HEK293 (cell line): ENCODE measurements at regions not wholly inside any gene's neighbourhood (a gene's known extent, or its start where the extent isn't known, plus 50 kb on each side); places are given as distances from the start of the nearest gene placed in this dataset.

ENCODE experiments used
- CTCF ChIA-PET: fragments of 350-600 bp; formaldehyde crosslinking; extraction: SDS; loops from one replicate; lab custom pipeline; 2021; ENCODE audit warnings: antibody characterized with exemption; lab: Yijun Ruan, JAX
- POLR2A ChIA-PET: fragments of 300-600 bp; formaldehyde crosslinking; extraction: SDS; loops from one replicate; lab custom pipeline; 2020; ENCODE audit warnings: antibody characterized with exemption, inconsistent platforms; lab: Yijun Ruan, JAX
- H3K27ac ChIP-seq: fragments of 200-500 bp; sonication (Bioruptor generic); 2 replicates; pipeline ENCODE4 v1.5.1; 2014; ENCODE audit warnings: low read depth, low read length, control low read depth, inconsistent platforms; ENCODE audit errors: extremely low read depth
- H3K36me3 ChIP-seq, 2 experiments: fragments of 200-500 bp in 1 of 2; sonication (Bioruptor generic) in 1 of 2; 1 replicate in 1 of 2; 2 replicates in 1 of 2; pipeline ENCODE4 v1.5.1; 2014 to 2017; ENCODE audit warnings: inconsistent platforms in 2 of 2, low read length in 2 of 2; ENCODE audit not compliant: control insufficient read depth in 2 of 2, insufficient read depth in 1 of 2
- H3K4me1 ChIP-seq: fragments of 200-500 bp; sonication (Bioruptor generic); 2 replicates; pipeline ENCODE4 v1.5.1; 2014; ENCODE audit warnings: mild to moderate bottlenecking, low read length, inconsistent platforms; ENCODE audit not compliant: control insufficient read depth, insufficient read depth
- H3K4me3 ChIP-seq: 2 replicates; pipeline ENCODE4 v1.5.1; 2011; ENCODE audit warnings: low read depth, mild to moderate bottlenecking, control low read depth, low read length, moderate library complexity
- H3K9me3 ChIP-seq: fragments of 200-500 bp; sonication (Bioruptor generic); 2 replicates; pipeline ENCODE4 v1.5.1; 2014; ENCODE audit warnings: low read depth, low read length, inconsistent platforms; ENCODE audit not compliant: control insufficient read depth, insufficient read depth
- BCL11B ChIP-seq: fragments of 450-650 bp; formaldehyde crosslinking; IDR thresholded peaks from 2 replicates; pipeline ENCODE4 v1.5.1; 2016; ENCODE audit warnings: low read depth, missing biosample characterization, missing genetic modification characterization
- KLF1 ChIP-seq: fragments of 450-650 bp; formaldehyde crosslinking; IDR thresholded peaks from 2 replicates; pipeline ENCODE4 v1.5.1; 2016; ENCODE audit warnings: missing biosample characterization, missing genetic modification characterization
- MZF1 ChIP-seq: fragments of 450-650 bp; formaldehyde crosslinking; IDR thresholded peaks from 2 replicates; pipeline ENCODE4 v1.5.1; 2017; ENCODE audit warnings: missing biosample characterization, missing genetic modification characterization, borderline replicate concordance
- SCRT1 ChIP-seq: fragments of 450-650 bp; formaldehyde crosslinking; IDR thresholded peaks from 2 replicates; pipeline ENCODE4 v1.5.1; 2016; ENCODE audit warnings: missing biosample characterization, missing genetic modification characterization, borderline replicate concordance
- SCRT2 ChIP-seq: fragments of 450-650 bp; formaldehyde crosslinking; IDR thresholded peaks from 2 replicates; pipeline ENCODE4 v1.5.1; 2016; ENCODE audit warnings: missing biosample characterization, missing genetic modification characterization
- TRIM28 ChIP-seq: IDR thresholded peaks from 2 replicates; pipeline ENCODE4 v1.6.1; 2011; ENCODE audit warnings: low read length, control low read depth, borderline replicate concordance
- ZFP3 ChIP-seq: fragments of 450-650 bp; formaldehyde crosslinking; IDR thresholded peaks from 2 replicates; pipeline ENCODE4 v1.5.1; 2016; ENCODE audit warnings: low read depth, missing biosample characterization, missing genetic modification characterization
- ZFP37 ChIP-seq: fragments of 450-650 bp; formaldehyde crosslinking; IDR thresholded peaks from 2 replicates; pipeline ENCODE4 v1.5.1; 2016; ENCODE audit warnings: missing biosample characterization, missing genetic modification characterization
- ZFP41 ChIP-seq: fragments of 450-650 bp; formaldehyde crosslinking; IDR thresholded peaks from 2 replicates; pipeline ENCODE4 v1.5.1; 2016; ENCODE audit warnings: missing biosample characterization, missing genetic modification characterization, borderline replicate concordance
- ZNF202 ChIP-seq: fragments of 450-650 bp; formaldehyde crosslinking; IDR thresholded peaks from 2 replicates; pipeline ENCODE4 v1.5.1; 2016; ENCODE audit warnings: missing biosample characterization, missing genetic modification characterization, borderline replicate concordance
- ZNF221 ChIP-seq: fragments of 450-650 bp; formaldehyde crosslinking; IDR thresholded peaks from 2 replicates; pipeline ENCODE4 v1.5.1; 2017; ENCODE audit warnings: missing biosample characterization, missing genetic modification characterization, borderline replicate concordance
- ZNF274 ChIP-seq, 2 experiments: fragments of 200-500 bp in 1 of 2; fragments of 450-650 bp in 1 of 2; sonication (Bioruptor generic) in 1 of 2; formaldehyde crosslinking in 1 of 2; IDR thresholded peaks; 2 replicates each; pipeline versions ENCODE4 v1.5.1 to v1.6.1; 2014 to 2016; ENCODE audit warnings: borderline replicate concordance in 1 of 2, inconsistent platforms in 1 of 2, low read length in 1 of 2, missing biosample characterization in 1 of 2, missing genetic modification characterization in 1 of 2
- ZNF335 ChIP-seq: fragments of 450-650 bp; formaldehyde crosslinking; conservative IDR thresholded peaks from 2 replicates; pipeline ENCODE4 v1.5.1; 2016; ENCODE audit warnings: missing biosample characterization, missing genetic modification characterization
- ZNF350 ChIP-seq: fragments of 450-650 bp; formaldehyde crosslinking; IDR thresholded peaks from 2 replicates; pipeline ENCODE4 v1.5.0; 2017; ENCODE audit warnings: missing biosample characterization, mild to moderate bottlenecking, missing genetic modification characterization
- ZNF354C ChIP-seq: fragments of 450-650 bp; formaldehyde crosslinking; IDR thresholded peaks from 2 replicates; pipeline ENCODE4 v1.5.1; 2016; ENCODE audit warnings: missing biosample characterization, missing genetic modification characterization, low read depth, borderline replicate concordance
- ZNF433 ChIP-seq: fragments of 450-650 bp; formaldehyde crosslinking; IDR thresholded peaks from 2 replicates; pipeline ENCODE4 v1.5.1; 2016; ENCODE audit warnings: missing biosample characterization, missing genetic modification characterization, low read depth
- ZNF449 ChIP-seq: fragments of 450-650 bp; formaldehyde crosslinking; IDR thresholded peaks from 2 replicates; pipeline ENCODE4 v1.5.1; 2017; ENCODE audit warnings: missing biosample characterization, mild to moderate bottlenecking, missing genetic modification characterization, moderate library complexity
- ZNF513 ChIP-seq: fragments of 450-650 bp; IDR thresholded peaks from 2 replicates; pipeline ENCODE4 v1.5.1; 2018; ENCODE audit warnings: missing biosample characterization, missing genetic modification characterization
- ZNF555 ChIP-seq: fragments of 450-650 bp; formaldehyde crosslinking; conservative IDR thresholded peaks from 2 replicates; pipeline ENCODE4 v1.5.1; 2017; ENCODE audit warnings: missing biosample characterization, mild to moderate bottlenecking, missing genetic modification characterization, inconsistent platforms
- ZNF629 ChIP-seq: fragments of 450-650 bp; formaldehyde crosslinking; IDR thresholded peaks from 2 replicates; pipeline ENCODE4 v1.5.1; 2017; ENCODE audit warnings: missing biosample characterization, missing genetic modification characterization
- ZNF639 ChIP-seq: fragments of 450-650 bp; formaldehyde crosslinking; IDR thresholded peaks from 2 replicates; pipeline ENCODE4 v1.5.1; 2016; ENCODE audit warnings: missing biosample characterization, missing genetic modification characterization
- ZNF776 ChIP-seq: fragments of 450-650 bp; formaldehyde crosslinking; IDR thresholded peaks from 2 replicates; pipeline ENCODE4 v1.5.0; 2017; ENCODE audit warnings: missing biosample characterization, missing genetic modification characterization, borderline replicate concordance
- ZNF830 ChIP-seq: fragments of 450-650 bp; IDR thresholded peaks from 2 replicates; pipeline ENCODE4 v1.5.0; 2018; ENCODE audit warnings: missing biosample characterization, missing genetic modification characterization, low read depth, mild to moderate bottlenecking, moderate library complexity
- ZSCAN16 ChIP-seq: fragments of 450-650 bp; formaldehyde crosslinking; IDR thresholded peaks from 2 replicates; pipeline ENCODE4 v1.5.1; 2016; ENCODE audit warnings: missing biosample characterization, missing genetic modification characterization
- ZSCAN5A ChIP-seq: fragments of 450-650 bp; formaldehyde crosslinking; IDR thresholded peaks from 2 replicates; pipeline ENCODE4 v1.5.1; 2016; ENCODE audit warnings: missing biosample characterization, missing genetic modification characterization

GRCh38 chr5:161023551-161023950 lies 171.5 kb upstream of the ATP10B start (continued):
- no peak for TF ChIP-seq ZNF639 (tag by site-specific recombination)
- no peak for TF ChIP-seq ZFP37 (tag by site-specific recombination)

GRCh38 chr5:161022151-161022550 lies 170.1 kb upstream of the ATP10B start:
- TF ChIP-seq TRIM28 (no peak), ZNF513 (tag by site-specific recombination) (no peak), ZFP41 (no peak), ZNF202 (tag by site-specific recombination) (no peak), ZNF555 (tag by site-specific recombination) (no peak), ZFP3 (tag by site-specific recombination) (no peak), BCL11B (no peak), MZF1 (tag by site-specific recombination) (no peak), SCRT1 (no peak)
- ChIA-PET POLR2A (no interaction called here), CTCF (no interaction called here)
- H3K27ac ChIP-seq = no peak overlapping the region
- no peaks in the 10 kb centered on the region for H3K9me3 ChIP-seq
- no peaks in the 10 kb centered on the region for H3K4me1 ChIP-seq
- no peaks in the 10 kb centered on the region for H3K36me3 ChIP-seq
- no peak overlapping the region for H3K4me3 ChIP-seq

GRCh38 chr5:161009817-161010216 lies 157.8 kb upstream of the ATP10B start:
- H3K36me3 ChIP-seq = no peaks in the 10 kb centered on the region
- H3K9me3 ChIP-seq = no peaks in the 10 kb centered on the region
- no peak overlapping the region for H3K27ac ChIP-seq
- CTCF ChIA-PET = no interaction called here
- H3K4me3 ChIP-seq = no peak overlapping the region
- POLR2A ChIA-PET = no interaction called here
- no peaks in the 10 kb centered on the region for H3K4me1 ChIP-seq
- peak; percentile 77 for TF ChIP-seq SCRT2
- peak; percentile 51; the same call in 1 of the 2 replicates for TF ChIP-seq SCRT1
- TF ChIP-seq ZNF354C (tag by site-specific recombination) = no peak
- TF ChIP-seq, all 188 proteins: peak for 2

GRCh38 chr5:161009194-161009593 lies 157.2 kb upstream of the ATP10B start:
- no peak overlapping the region for H3K4me3 ChIP-seq
- H3K27ac ChIP-seq = no peak overlapping the region
- no peaks in the 10 kb centered on the region for H3K36me3 ChIP-seq
- POLR2A ChIA-PET = no interaction called here
- no peaks in the 10 kb centered on the region for H3K4me1 ChIP-seq
- no peaks in the 10 kb centered on the region for H3K9me3 ChIP-seq
- CTCF ChIA-PET = no interaction called here
- TF ChIP-seq ZNF776 (no peak), ZNF335 (tag by site-specific recombination) (no peak), KLF1 (tag by site-specific recombination) (no peak), ZNF274 (IDR thresholded peaks at IDR 0.05; ENCODE audit: low read length) (no peak), ZNF274 (tag by site-specific recombination; IDR thresholded peaks at IDR 0.05; ENCODE audit: borderline replicate concordance) (no peak), ZNF830 (tag by site-specific recombination) (no peak), ZNF350 (tag by site-specific recombination) (no peak), ZNF221 (no peak), ZSCAN16 (tag by site-specific recombination) (no peak), BCL11B (no peak), ZNF629 (tag by site-specific recombination) (no peak), ZNF449 (tag by site-specific recombination) (no peak), ZNF433 (tag by site-specific recombination) (no peak), ZSCAN5A (tag by site-specific recombination) (no peak)
